GM23338 (cell line): ENCODE measurements at regions not wholly inside any gene's neighbourhood (a gene's known extent, or its start where the extent isn't known, plus 50 kb on each side); places are given as distances from the start of the nearest gene placed in this dataset.

ENCODE experiments used
- EZH2 ChIP-seq: fragments of 200-600 bp; sonication (generic); IDR thresholded peaks from one replicate; pipeline ENCODE4 v1.8.0; 2017; ENCODE audit warnings: antibody characterized with exemption, mild to moderate bottlenecking, low read depth; ENCODE audit not compliant: unreplicated experiment
- POLR2AphosphoS5 ChIP-seq: IDR thresholded peaks from 2 replicates; pipeline ENCODE4 v1.6.1; 2016; ENCODE audit warnings: antibody characterized with exemption, low read depth
- ZNF331 ChIP-seq: fragments of 250-450 bp; sonication (Bioruptor Pico); IDR thresholded peaks from 2 replicates; pipeline ENCODE4 v1.5.0; 2020; ENCODE audit warnings: low read depth, mild to moderate bottlenecking, moderate library complexity
- TF ChIP-seq, protein P1 (sequence below), 2 experiments: fragments of 200-600 bp in 1 of 2; sonication (generic) in 1 of 2; conservative IDR thresholded peaks; 2 replicates each; pipeline versions ENCODE4 v1.5.1 to v1.6.1; 2016 to 2017; ENCODE audit warnings: antibody characterized with exemption in 2 of 2, low read depth in 2 of 2, mild to moderate bottlenecking in 2 of 2, moderate library complexity in 1 of 2

DNA sequence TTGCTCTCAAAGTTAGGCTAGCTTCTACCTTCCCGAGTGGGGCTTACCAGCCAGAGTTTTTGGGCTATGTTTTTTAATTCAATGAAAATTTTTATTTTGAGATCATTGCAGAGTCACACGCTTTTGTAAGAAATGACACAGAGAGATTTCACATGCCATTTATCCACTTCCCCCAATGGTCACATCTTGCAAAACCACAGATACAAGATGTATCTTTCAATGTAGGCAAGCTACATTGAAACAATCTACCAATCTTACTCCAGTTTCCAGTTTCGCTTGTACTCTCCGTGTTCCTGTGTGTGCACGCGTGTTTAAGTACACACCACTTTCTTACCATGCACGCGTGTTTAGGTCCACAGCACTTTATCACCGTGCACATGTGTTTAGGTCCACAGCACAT is 89.4 kb upstream of the LEP start:
- no peak for TF ChIP-seq EZH2
- TF ChIP-seq, protein P1, sequence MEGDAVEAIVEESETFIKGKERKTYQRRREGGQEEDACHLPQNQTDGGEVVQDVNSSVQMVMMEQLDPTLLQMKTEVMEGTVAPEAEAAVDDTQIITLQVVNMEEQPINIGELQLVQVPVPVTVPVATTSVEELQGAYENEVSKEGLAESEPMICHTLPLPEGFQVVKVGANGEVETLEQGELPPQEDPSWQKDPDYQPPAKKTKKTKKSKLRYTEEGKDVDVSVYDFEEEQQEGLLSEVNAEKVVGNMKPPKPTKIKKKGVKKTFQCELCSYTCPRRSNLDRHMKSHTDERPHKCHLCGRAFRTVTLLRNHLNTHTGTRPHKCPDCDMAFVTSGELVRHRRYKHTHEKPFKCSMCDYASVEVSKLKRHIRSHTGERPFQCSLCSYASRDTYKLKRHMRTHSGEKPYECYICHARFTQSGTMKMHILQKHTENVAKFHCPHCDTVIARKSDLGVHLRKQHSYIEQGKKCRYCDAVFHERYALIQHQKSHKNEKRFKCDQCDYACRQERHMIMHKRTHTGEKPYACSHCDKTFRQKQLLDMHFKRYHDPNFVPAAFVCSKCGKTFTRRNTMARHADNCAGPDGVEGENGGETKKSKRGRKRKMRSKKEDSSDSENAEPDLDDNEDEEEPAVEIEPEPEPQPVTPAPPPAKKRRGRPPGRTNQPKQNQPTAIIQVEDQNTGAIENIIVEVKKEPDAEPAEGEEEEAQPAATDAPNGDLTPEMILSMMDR (conservative IDR thresholded peaks at IDR 0.05; ENCODE audit: low read depth in 2 of 2), result no peak
- no peak for TF ChIP-seq ZNF331 (CRISPR knock-in tag)
- no peak for TF ChIP-seq POLR2AphosphoS5
